Loucy (cell line): ENCODE measurements at regions not wholly inside any gene's neighbourhood (a gene's known extent, or its start where the extent isn't known, plus 50 kb on each side); places are given as distances from the start of the nearest gene placed in this dataset.

ENCODE experiments used
- H2AFZ ChIP-seq: fragments of 200-600 bp; sonication (generic); 2 replicates; pipeline ENCODE4 v1.6.0; 2016; ENCODE audit warnings: antibody characterized with exemption, mild to moderate bottlenecking, low read length, moderate library complexity
- H3F3A ChIP-seq: fragments of 200-600 bp; 2 replicates; pipeline ENCODE4 v1.6.0; 2016; ENCODE audit warnings: antibody characterized with exemption, low read depth, mild to moderate bottlenecking
- H3K27me3 ChIP-seq: fragments of 200-600 bp; sonication (generic); 2 replicates; pipeline ENCODE4 v1.6.1; 2014; ENCODE audit warnings: low read length, mild to moderate bottlenecking; ENCODE audit not compliant: insufficient read depth, poor library complexity, severe bottlenecking
- H3K36me3 ChIP-seq: fragments of 200-600 bp; sonication (generic); 2 replicates; pipeline ENCODE4 v1.6.1; 2016; ENCODE audit warnings: low read length; ENCODE audit not compliant: insufficient read depth
- H3K4me1 ChIP-seq: fragments of 200-600 bp; sonication (generic); 2 replicates; pipeline ENCODE4 v1.5.1; 2014; ENCODE audit warnings: low read length, mild to moderate bottlenecking; ENCODE audit not compliant: insufficient read depth, poor library complexity, severe bottlenecking
- H3K4me2 ChIP-seq: fragments of 200-600 bp; sonication (generic); 2 replicates; pipeline ENCODE4 v1.6.0; 2014; ENCODE audit warnings: antibody characterized with exemption, low read length, low read depth, mild to moderate bottlenecking; ENCODE audit not compliant: poor library complexity, severe bottlenecking
- H3K4me3 ChIP-seq: fragments of 200-600 bp; sonication (generic); 2 replicates; pipeline ENCODE4 v1.5.1; 2014; ENCODE audit warnings: low read length, mild to moderate bottlenecking, mixed read lengths; ENCODE audit not compliant: poor library complexity, severe bottlenecking
- H3K79me2 ChIP-seq: fragments of 200-600 bp; sonication (generic); 2 replicates; pipeline ENCODE4 v1.6.1; 2014; ENCODE audit warnings: low read length; ENCODE audit not compliant: insufficient read depth
- H3K9ac ChIP-seq: fragments of 200-600 bp; sonication (generic); 2 replicates; pipeline ENCODE4 v1.6.0; 2014; ENCODE audit warnings: mild to moderate bottlenecking, low read depth, low read length, moderate library complexity; ENCODE audit not compliant: poor library complexity, severe bottlenecking
- H3K9me2 ChIP-seq: fragments of 200-600 bp; sonication (generic); replicated peaks from 2 replicates; pipeline ENCODE4 v1.6.1; 2016; ENCODE audit warnings: low read depth, low read length, mixed read lengths
- H3K9me3 ChIP-seq: fragments of 200-600 bp; sonication (generic); 2 replicates; pipeline ENCODE4 v1.6.1; 2014; ENCODE audit warnings: mild to moderate bottlenecking, antibody characterized with exemption, low read length, low read depth; ENCODE audit not compliant: insufficient read depth
- H4K20me1 ChIP-seq: fragments of 200-600 bp; sonication (generic); 2 replicates; pipeline ENCODE4 v1.6.0; 2014; ENCODE audit warnings: antibody characterized with exemption, low read length, mild to moderate bottlenecking; ENCODE audit not compliant: insufficient read depth, poor library complexity, severe bottlenecking
- EZH2phosphoT487 ChIP-seq: fragments of 200-600 bp; IDR thresholded peaks from 2 replicates; pipeline ENCODE4 v1.6.1; 2018; ENCODE audit warnings: antibody characterized with exemption, mild to moderate bottlenecking, moderate library complexity, borderline replicate concordance
- TF ChIP-seq, protein P1 (sequence below): fragments of 200-600 bp; sonication (generic); conservative IDR thresholded peaks from 2 replicates; pipeline ENCODE4 v1.5.1; 2014; ENCODE audit warnings: mild to moderate bottlenecking, antibody characterized with exemption, low read length

DNA sequence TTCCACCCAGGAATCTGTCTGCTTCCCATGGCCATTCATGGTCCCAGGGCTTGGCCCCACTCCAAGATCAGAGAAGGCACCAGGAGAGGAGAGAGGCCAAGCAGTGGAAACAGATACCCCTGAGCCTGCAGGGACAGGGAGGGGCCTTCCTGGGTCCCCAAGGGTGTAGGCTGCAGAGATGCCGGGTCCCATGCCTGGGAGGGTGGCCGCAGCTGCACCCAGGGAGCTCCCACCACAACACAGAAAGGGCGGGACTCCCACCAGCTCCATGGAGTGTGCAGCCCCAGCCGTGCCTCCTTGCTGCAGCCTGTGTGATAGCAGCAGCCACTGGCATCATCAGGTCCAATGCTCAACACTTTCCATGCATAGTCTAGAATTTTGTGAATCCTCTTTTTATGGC lies 331.5 kb downstream of the UACA start:
- no peak overlapping the region for H3K4me2 ChIP-seq
- no peaks in the 10 kb centered on the region for H3K36me3 ChIP-seq
- H3K9ac ChIP-seq, result no peak overlapping the region
- no peaks in the 10 kb centered on the region for H3K79me2 ChIP-seq
- peaks cover 22% of the 10 kb centered on the region for H3K4me1 ChIP-seq
- H3F3A ChIP-seq, result no peaks in the 10 kb centered on the region
- H3K27me3 ChIP-seq, result no peaks in the 10 kb centered on the region
- H2AFZ ChIP-seq, result no peak overlapping the region
- no peak overlapping the region for H3K4me3 ChIP-seq
- H4K20me1 ChIP-seq, result no peaks in the 10 kb centered on the region
- TF ChIP-seq, protein P1, sequence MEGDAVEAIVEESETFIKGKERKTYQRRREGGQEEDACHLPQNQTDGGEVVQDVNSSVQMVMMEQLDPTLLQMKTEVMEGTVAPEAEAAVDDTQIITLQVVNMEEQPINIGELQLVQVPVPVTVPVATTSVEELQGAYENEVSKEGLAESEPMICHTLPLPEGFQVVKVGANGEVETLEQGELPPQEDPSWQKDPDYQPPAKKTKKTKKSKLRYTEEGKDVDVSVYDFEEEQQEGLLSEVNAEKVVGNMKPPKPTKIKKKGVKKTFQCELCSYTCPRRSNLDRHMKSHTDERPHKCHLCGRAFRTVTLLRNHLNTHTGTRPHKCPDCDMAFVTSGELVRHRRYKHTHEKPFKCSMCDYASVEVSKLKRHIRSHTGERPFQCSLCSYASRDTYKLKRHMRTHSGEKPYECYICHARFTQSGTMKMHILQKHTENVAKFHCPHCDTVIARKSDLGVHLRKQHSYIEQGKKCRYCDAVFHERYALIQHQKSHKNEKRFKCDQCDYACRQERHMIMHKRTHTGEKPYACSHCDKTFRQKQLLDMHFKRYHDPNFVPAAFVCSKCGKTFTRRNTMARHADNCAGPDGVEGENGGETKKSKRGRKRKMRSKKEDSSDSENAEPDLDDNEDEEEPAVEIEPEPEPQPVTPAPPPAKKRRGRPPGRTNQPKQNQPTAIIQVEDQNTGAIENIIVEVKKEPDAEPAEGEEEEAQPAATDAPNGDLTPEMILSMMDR, result no peak
- TF ChIP-seq EZH2phosphoT487, result no peak
- no peaks in the 10 kb centered on the region for H3K9me2 ChIP-seq
- H3K9me3 ChIP-seq, result 0 out of 2 replicates have a peak, but pooled peaks cover 5% of the 10 kb centered on the region

DNA sequence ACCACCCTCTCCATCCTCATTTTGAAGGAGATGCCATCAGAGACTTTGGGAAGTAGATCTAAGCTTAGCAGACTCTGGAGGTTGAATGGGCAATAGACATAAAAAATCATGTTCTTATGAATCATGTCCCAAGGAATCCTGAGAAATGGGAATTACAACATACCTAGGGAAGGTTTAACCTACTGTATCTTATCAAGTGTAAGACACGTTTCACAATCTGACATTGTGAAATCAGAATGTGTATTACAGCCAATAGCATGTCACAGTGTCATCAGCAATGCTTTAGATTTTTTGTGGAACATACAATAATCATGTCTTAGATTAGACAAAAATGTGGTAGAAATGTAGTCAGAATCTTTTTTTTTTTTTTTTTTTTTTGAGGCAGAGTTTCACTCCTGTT lies 332.4 kb upstream of the TLE3 start:
- no peaks in the 10 kb centered on the region for H3K9me2 ChIP-seq
- H3K4me2 ChIP-seq, result no peak overlapping the region
- no peak overlapping the region for H3K4me3 ChIP-seq

DNA sequence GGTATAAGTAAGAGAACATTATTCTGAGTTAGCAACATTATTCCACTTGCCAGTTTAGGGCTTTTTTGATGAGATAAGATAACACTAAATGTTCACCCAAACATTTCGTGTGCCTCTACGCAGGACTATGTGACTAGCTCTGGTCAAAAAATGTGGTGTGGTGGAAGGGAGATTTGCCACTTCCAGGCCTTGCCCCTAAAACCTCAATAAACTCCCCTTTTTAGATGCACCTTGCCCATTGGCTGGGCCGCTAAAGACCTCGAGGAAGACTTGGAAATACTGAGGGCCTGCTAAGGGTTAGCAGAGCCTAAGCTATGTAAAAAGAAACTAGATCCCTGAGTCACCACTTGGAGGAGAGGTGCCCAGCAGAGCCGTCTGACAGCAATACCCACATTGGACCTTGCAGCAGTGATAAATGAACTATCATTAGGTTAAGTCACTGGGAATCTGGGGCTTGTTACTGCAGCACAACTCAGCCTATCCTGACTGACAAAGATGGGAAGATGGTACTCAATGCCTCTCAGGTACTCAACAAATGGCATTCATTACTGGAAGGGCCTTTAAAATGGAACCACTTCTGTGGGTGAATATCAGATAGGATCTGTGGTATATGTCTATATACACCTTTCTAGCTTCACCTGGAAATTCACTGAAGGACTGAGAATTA lies 331.5 kb upstream of the TLE3 start:
- no peak overlapping the region for H3K4me2 ChIP-seq
- H3K27me3 ChIP-seq, result no peaks in the 10 kb centered on the region
- H3F3A ChIP-seq, result 0 out of 2 replicates have a peak, but pooled peaks cover 5% of the 10 kb centered on the region
- no peak overlapping the region for H2AFZ ChIP-seq
- no peaks in the 10 kb centered on the region for H3K9me2 ChIP-seq
- H3K4me3 ChIP-seq, result no peak overlapping the region
- H3K9me3 ChIP-seq, result peaks cover 5% of the 10 kb centered on the region; the same call in 1 of the 2 replicates
- H3K79me2 ChIP-seq, result no peaks in the 10 kb centered on the region
- TF ChIP-seq, protein P1, result no peak
- no peak for TF ChIP-seq EZH2phosphoT487
- no peaks in the 10 kb centered on the region for H3K36me3 ChIP-seq
- H3K4me1 ChIP-seq, result peaks cover 18% of the 10 kb centered on the region
- no peaks in the 10 kb centered on the region for H4K20me1 ChIP-seq
- H3K9ac ChIP-seq, result no peak overlapping the region

More for the DNA sequence above, 332.4 kb upstream of the TLE3 start:
- 0 out of 2 replicates have a peak, but pooled peaks cover 5% of the 10 kb centered on the region for H3K9me3 ChIP-seq
- H3K79me2 ChIP-seq, result no peaks in the 10 kb centered on the region
- H3K27me3 ChIP-seq, result no peaks in the 10 kb centered on the region
- no peak overlapping the region for H3K9ac ChIP-seq
- H3K36me3 ChIP-seq, result no peaks in the 10 kb centered on the region
- peaks cover 14% of the 10 kb centered on the region for H3K4me1 ChIP-seq
- no peaks in the 10 kb centered on the region for H4K20me1 ChIP-seq
- H3F3A ChIP-seq, result 0 out of 2 replicates have a peak, but pooled peaks cover 5% of the 10 kb centered on the region
- H2AFZ ChIP-seq, result no peak overlapping the region
- TF ChIP-seq, protein P1, result no peak
- TF ChIP-seq EZH2phosphoT487, result no peak
